ENCODE measurements at regions not wholly inside any gene's neighbourhood (a gene's known extent, or its start where the extent isn't known, plus 50 kb on each side); places are given as distances from the start of the nearest gene placed in this dataset.
"Not testable (repeated sequence)": the region's sequence is repeated elsewhere in the genome, so short reads cannot be mapped to it uniquely, and the experiment has no call there.

DNA sequence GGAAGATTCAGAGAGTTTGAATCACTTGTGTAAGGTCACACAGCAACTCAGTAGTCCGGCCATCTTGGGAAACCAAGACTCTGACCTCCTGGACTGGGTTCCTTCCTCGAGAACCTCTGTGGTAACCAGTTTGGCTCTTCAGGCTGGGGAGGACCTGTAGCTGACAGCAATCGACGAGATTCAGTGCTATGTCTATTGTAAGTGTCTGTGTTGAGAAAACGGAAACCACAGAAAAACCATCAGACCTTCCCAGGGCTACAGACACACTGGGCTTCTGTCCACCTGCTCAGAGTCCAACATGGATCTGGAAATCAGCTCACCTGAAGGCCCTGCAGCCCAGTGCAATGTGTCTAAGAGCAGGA lies 403.7 kb downstream of the RPS24 start:
- DNase-seq (ENCODE audit: low spot score) = no peak

DNA sequence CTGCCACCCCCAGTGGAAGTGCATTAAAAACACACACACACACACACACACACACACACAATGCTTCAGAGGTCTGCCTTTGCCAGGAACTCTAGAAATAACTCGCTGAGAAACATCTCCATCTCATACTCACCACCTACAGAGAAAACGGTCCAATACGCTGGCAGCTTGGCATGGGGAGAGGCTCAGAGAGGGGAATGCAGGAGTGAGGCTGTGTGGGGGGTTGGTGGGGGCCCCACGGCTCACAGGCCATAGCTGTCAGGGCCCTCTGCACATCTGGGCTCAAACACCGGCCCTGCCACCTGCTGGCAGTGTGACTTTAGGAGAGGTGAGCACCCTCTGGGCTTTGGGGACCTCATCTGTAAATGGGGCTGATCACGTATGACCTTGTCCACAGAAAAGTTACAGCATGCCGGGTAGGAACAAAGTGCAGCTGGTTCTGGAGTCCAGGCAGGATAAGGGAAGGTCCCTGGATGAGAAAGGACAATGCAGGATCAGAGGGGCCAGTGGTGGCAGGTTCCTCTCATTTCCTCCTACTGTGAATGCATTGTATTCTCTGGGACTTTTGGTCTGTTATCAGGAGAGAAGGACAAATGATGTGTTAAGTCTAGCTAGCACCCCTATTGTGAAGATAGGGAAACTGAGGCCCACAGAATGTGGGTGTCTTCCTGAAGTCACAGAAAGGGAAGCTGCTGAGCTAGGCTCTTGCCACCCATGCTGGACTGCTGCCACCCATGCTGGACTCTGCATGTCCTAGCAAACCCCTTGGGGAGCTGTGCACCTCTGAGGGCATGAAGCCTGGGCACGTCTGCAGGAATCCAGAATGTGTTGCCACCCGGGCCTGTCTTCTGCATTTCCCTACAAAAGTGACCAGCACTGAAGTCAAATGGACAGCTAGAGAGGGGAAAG lies 404.6 kb downstream of the RPS24 start:
- DNase-seq (ENCODE audit: low spot score) = no peak

- no peak for DNase-seq (ENCODE audit: low spot score)
These were observed 405.5 kb downstream of the RPS24 start for GRCh38 chr10:78438907-78439809.

DNA sequence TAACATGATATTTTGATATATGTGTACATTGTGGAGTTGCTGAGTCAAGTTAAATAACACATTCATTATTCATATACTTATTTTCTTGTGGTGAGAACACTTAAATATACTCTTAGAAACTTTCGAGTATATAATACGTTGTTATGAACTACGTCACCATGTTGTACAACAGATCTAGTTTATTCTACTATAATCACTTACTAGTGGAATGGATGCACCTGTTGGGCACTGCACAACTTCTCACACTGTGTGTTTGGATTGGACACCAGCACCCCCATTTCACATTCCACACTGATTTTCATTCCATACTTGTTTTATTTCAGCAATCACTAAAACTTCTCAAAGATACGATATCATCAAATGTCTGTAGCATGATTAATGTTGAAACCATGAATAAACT lies 407.3 kb downstream of the RPS24 start:
- no peak for DNase-seq (ENCODE audit: low spot score)

DNA sequence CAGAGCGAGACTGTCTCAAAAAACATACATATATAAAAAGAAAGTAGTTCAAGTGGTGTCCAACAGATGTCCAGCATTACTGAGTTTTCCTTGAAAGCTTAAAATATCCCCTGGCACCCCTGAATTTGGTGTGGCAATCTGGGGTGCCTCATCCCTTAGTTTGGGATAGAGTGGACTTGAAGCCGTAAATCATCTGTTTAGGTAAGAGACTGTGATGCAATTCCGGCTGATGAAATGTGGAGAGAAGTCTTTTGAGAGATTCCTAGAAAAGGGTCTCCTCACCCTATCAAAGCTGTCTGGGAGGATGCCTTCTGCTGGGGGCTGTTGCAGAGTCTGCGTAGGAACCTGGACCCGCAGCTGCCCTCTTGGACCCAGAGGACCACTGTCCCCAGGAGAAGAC lies 408.0 kb downstream of the RPS24 start:
- no peak for DNase-seq (ENCODE audit: low spot score)

GRCh38 chr10:78442836-78443550 lies 409.3 kb downstream of the RPS24 start:
- no peak for DNase-seq (ENCODE audit: low spot score)

DNA sequence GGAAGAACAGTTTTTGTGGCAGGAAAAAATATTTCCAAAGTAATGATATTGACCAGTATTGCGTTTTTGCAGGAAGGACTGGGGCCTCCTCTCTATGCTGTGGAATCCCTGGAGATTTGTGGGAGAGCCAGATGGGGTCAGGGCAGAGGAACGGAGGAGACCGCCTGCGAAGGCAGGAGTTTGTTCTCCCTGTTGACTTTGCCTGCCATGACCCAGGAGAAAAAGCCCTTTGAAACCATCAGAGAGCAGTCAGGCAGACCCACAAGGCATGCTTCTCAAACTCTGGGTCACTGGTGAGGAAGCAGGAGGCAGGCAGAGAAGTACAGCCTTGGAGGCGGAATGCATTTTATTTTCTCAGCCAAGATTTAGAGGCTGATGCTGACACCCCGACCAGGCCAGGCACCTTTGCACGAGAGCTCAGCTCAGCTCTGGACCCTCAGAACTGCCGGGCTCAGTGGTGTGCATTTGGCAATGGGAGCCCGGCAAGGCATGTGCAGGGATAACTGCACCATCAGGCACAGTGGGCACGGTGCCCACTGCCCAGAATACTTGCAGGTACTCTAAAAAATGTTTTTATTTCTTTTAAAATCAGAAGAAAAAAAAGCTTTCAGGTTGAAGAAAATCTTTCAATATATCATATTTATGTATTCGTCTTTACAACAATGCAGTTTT lies 410.4 kb downstream of the RPS24 start:
- no peak for DNase-seq (ENCODE audit: low spot score)

DNA sequence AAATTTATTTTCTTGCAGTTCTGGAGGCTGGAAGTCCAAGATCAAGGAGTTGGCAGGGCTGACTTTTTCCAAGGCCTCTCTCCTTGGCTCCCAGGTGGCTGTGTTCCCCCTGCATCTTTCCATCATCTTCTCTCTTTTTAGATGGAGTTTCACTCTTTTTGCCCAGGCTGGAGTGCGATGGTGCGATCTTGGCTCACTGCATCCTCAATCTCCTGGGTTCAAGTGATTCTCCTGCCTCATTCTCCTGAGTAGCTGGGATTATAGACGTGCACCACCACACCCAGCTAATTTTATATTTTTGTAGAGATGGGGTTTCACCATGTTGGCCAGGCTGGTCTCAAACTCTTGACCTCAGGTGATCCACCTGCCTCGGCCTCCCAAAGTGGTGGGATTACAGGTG lies 411.1 kb downstream of the RPS24 start:
- DNase-seq (ENCODE audit: low spot score) = not testable (repeated sequence)

DNA sequence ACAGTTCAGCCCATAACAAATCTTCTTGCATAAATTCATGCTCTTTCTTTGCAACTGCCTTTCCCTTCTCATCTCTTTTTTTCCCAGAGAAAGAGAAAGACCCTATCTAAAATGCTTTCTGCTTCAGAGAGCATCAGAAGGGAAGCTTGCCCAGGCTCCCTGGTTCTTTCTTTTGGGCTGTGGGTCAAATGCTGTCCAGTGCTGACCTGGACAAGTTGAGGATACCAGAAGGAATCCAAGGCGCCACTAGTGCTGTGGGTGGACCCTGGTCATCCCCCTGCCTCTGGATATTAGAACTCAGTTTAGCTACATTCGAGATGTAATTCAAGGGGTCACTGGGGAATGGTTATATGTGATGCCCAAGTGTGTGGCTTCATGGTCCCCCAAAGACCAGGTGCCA lies 411.6 kb downstream of the RPS24 start:
- no peak for DNase-seq (ENCODE audit: low spot score)

- no peak for DNase-seq (ENCODE audit: low spot score)
These were observed 414.8 kb downstream of the RPS24 start for GRCh38 chr10:78448470-78448869.

DNA sequence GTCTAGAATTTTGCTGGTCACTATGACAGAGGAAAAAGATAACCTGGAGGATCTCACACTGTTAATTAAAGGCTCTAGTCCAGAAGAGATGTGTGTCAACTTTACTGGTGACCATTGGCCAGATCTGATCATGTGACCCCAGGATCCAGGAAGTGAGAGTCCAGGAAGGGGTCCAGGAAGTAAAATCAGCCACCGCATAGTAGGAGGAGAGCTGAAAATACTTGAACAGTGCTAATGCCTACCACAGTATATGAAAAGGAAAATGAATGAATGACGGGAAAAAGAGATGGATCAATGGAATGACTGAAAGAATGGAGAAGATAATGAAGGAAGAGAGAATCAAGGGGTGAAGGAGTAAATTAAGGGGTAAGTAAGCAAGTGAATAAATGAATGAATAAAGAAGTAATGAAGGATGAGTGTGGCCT lies 415.3 kb downstream of the RPS24 start:
- no peak for DNase-seq (ENCODE audit: low spot score)

DNA sequence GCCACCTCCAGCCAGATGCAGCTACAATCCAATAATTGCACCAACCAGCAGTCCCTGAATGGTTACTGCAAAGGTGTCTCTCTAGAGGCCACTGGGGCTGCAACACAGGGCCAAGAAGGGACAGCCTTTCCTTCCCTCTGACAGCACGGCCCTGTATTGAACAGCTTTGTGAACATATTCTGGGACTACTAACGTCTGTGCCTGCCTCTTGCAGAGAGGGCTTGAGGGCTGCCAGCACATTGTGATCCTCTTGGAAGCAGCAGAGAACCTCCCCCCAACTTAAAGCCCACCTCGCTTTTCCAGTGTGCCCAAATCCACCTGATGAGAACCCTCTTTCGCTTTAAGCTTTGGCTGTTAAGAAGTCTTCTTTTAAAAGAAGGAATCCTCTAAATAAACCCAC lies 415.9 kb downstream of the RPS24 start:
- no peak for DNase-seq (ENCODE audit: low spot score)

GRCh38 chr10:78450239-78450638 lies 416.6 kb downstream of the RPS24 start:
- no peak for DNase-seq (ENCODE audit: low spot score)

DNA sequence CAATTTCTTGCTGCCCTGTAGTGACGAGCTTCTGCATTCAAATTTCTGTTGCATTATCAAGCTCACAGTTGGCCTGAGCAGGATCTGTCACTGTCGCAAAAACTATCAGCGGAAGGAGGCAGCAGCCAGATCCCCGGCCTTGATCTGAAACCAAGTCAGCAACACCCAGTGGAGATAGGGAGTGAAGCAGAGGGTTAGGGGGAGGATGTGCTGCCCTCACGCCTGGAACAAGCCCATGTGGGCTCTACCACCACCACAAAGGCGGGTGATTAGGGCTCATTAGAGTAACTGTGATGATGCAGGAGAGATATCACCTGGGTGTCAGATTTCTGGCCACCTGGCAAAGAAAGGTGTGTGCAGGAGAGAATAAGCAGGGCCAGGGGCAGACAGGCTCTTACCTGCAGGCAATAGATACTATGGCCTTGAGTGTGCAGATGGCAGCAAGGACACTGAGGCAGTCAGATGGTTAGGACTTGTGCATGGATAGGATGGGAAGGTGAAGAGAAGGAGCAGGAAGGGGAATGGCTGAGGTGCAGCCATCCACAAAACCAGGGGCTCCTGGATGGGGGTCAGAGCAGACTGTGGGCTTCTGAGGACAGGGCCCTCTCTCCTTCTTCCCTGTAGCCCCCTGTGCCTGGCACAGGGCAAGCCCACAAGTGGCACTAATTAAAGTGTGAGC lies 417.3 kb downstream of the RPS24 start:
- no peak for DNase-seq (ENCODE audit: low spot score)

- DNase-seq (ENCODE audit: low spot score) = no peak
These were observed 417.9 kb downstream of the RPS24 start for GRCh38 chr10:78451592-78451991.

- DNase-seq (ENCODE audit: low spot score) = no peak
These were observed 420.5 kb downstream of the RPS24 start for GRCh38 chr10:78454123-78454645.

DNA sequence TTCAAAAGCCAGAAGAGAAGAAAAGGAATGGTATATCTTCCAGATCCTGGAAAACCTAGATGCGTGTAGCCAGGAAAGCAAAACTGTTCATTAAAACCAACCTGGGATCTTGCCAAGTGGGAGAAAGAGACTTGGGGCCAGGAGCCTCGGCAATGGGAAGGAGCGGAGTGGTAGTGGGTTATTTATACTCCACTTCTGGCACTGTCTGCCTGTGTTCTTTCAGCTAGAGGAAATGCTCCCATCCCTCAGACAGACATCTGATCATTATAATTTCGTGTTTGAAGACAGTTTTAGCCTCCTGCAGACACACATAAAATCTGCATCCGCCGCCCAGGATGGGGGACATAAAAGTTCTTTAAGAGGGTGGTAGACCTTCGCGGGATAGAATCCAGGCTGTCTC lies 421.6 kb downstream of the RPS24 start:
- DNase-seq (ENCODE audit: low spot score) = no peak

DNA sequence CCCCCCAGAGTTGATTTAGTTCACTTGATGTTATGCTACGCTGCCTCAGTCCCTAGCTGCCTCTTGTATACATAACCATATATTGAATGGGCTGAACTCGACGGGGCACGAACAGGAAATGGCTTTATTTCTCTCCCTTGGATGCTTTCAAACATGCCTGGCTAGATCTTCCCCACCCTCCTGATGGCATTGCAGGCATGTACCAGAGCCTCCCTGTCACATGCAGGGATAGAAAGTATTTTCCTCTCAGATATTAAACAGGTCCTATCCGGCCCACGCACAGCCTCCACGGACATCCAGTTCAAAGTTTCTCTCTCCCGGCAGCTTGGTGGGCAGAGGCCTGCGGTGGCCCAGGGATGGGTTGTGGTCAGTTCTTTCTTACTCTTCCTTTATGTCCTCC lies 422.1 kb downstream of the RPS24 start:
- no peak for DNase-seq (ENCODE audit: low spot score)

GRCh38 chr10:78456649-78457400 lies 423.2 kb downstream of the RPS24 start:
- no peak for DNase-seq (ENCODE audit: low spot score)

DNA sequence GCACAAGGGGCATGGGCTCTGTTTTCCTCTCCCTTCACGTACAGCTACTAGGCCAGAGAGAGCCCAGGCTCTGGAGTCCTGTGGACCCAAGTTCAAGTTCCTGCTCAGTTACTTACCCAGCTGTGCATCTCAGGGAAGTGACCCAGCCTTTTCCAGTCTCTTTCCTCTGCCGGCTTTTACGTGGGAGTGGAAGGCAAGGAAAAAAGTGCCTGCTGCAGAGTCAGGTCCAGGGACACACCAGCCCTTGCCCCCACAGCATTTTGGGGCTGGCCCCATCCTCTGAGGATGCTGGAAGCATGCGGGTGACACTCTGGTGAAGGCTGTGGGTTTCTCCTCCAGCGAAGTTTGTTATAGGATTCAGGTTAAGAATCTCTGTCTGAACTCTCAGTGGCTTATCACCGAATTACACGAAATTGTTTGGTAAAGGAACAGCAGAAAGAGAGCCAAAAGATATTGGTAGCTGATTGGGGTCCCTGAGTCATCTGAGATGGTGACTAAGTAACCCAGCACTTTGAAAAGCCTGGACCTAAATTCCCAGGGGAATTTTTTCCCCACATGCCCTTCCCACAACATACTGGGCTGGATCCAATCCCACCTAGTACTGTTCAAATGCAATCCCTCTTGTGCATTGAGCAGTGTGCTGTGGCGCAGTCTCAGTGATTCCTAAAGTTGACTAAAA lies 424.3 kb downstream of the RPS24 start:
- DNase-seq (ENCODE audit: low spot score) = no peak

All from putamen (tissue), 1 donor.